GM12891 (cell line): ENCODE measurements at regions not wholly inside any gene's neighbourhood (a gene's known extent, or its start where the extent isn't known, plus 50 kb on each side); places are given as distances from the start of the nearest gene placed in this dataset.

Experiments
- POLR2A ChIP-seq: IDR thresholded peaks from 2 replicates; pipeline ENCODE4 v1.6.1; 2011; ENCODE audit warnings: low read depth, low read length, control low read depth
- POLR2AphosphoS5 ChIP-seq: IDR thresholded peaks from 2 replicates; pipeline ENCODE4 v1.6.1; 2011; ENCODE audit warnings: low read depth, low read length, control low read depth

- TF ChIP-seq POLR2A: no peak
- TF ChIP-seq POLR2AphosphoS5: no peak
Measured at GRCh38 chr2:192809173-192809572, 614.4 kb upstream of the TMEFF2 start.
